Transverse colon (tissue), 4 donors: ENCODE measurements at regions not wholly inside any gene's neighbourhood (a gene's known extent, or its start where the extent isn't known, plus 50 kb on each side); places are given as distances from the start of the nearest gene placed in this dataset.
"Not testable (repeated sequence)": the region's sequence is repeated elsewhere in the genome, so short reads cannot be mapped to it uniquely, and the experiment has no call there.

Experiments
- DNase-seq: peaks from one replicate; pipeline ENCODE4 v3.0.0-alpha.2; 2019
- H3K27ac ChIP-seq, 4 donors: fragments of 200-600 bp; sonication (generic); 2 replicates each; pipeline ENCODE4 v1.5.1; 2016 to 2018; ENCODE audit warnings: inconsistent platforms in 4 of 4
- H3K27me3 ChIP-seq: fragments of 200-600 bp; sonication (generic); 2 replicates; pipeline ENCODE4 v1.5.1; 2017; ENCODE audit warnings: inconsistent platforms
- H3K36me3 ChIP-seq, 4 donors: fragments of 200-600 bp; sonication (generic); 2 replicates each; pipeline ENCODE4 v1.5.1; 2017 to 2019; ENCODE audit warnings: inconsistent platforms in 4 of 4
- H3K4me1 ChIP-seq, 4 donors: fragments of 200-600 bp; sonication (generic); 2 replicates each; pipeline ENCODE4 v1.5.1; 2017 to 2020; ENCODE audit warnings: inconsistent platforms in 4 of 4
- H3K4me3 ChIP-seq, 4 donors: fragments of 200-600 bp; sonication (generic); 1 replicate in 1 of 4; 2 replicates in 3 of 4; pipeline versions ENCODE4 v1.5.1 to v1.6.1; 2017 to 2019; ENCODE audit warnings: inconsistent platforms in 4 of 4
- H3K9me3 ChIP-seq, 2 donors: fragments of 200-600 bp; sonication (generic); 2 replicates each; pipeline ENCODE4 v1.5.1; 2017 to 2019; ENCODE audit warnings: inconsistent platforms in 2 of 2
- EP300 ChIP-seq: sonication (generic); formaldehyde crosslinking; IDR thresholded peaks from one replicate; pipeline ENCODE4 v1.6.1; 2017; ENCODE audit warnings: antibody characterized with exemption, low read depth
- POLR2A ChIP-seq: fragments of 450-650 bp; IDR thresholded peaks from one replicate; pipeline ENCODE4 v1.6.1; 2016; ENCODE audit warnings: antibody characterized with exemption, mild to moderate bottlenecking, moderate library complexity
- POLR2AphosphoS5 ChIP-seq, 3 donors: sonication (generic); formaldehyde crosslinking; IDR thresholded peaks; one replicate each; pipeline ENCODE4 v1.6.1; 2016; ENCODE audit warnings: antibody characterized with exemption in 3 of 3
- WGBS, 2 donors: methylation state at CpG; one replicate each; pipeline ENCODE4 v1.1.5; 2018; ENCODE audit warnings: low coverage in 1 of 2; 5-methylcytosine and 5-hydroxymethylcytosine counted together
- in situ Hi-C, 4 donors: fragments of 200-750 bp; cut with MboI; loops; one replicate each; pipeline versions ENCODE4 v1.15.0 to v1.15.1; 2017; ENCODE audit warnings: low sequenced_read_pairs in 3 of 4, low pct_ligation_motif_present in 1 of 4, low pct_unique_long_range_greater_than_20kb in 1 of 4
- intact Hi-C: fragments of 100-400 bp; cut with DNase I; formaldehyde crosslinking; loops from one replicate; pipeline ENCODE4 v1.15.1; 2023; ENCODE audit warnings: low total_unique reads
- TF ChIP-seq, protein P1 (sequence below), 5 experiments: fragments of 200-600 bp in 3 of 5; fragments of 450-650 bp in 2 of 5; sonication (generic) in 3 of 5; IDR thresholded peaks; 1 replicate in 2 of 5; 2 replicates in 3 of 5; pipeline ENCODE4 v1.5.1; 2016 to 2017; ENCODE audit warnings: antibody characterized with exemption in 5 of 5, inconsistent platforms in 3 of 5, mild to moderate bottlenecking in 2 of 5, moderate library complexity in 1 of 5

DNA sequence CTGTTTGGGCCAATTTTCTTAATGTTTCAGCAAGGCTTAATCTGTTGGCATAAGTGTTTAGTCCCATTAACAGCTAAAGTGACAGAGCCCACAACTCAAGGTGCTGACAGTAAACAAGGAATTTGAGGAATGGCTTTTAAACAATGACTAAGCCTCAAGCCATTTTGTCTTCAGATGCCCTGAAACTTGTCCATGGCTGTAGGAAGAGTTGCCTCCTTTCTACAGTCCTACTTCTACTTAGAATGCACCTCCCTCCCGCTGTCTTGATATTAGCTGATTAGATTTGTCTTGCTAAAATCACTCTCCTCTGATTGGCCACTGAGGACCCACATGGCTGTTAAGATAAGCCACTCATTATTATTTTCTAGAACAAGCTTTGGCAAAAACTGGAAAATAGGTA lies 188.4 kb upstream of the OTX2 start:
- WGBS, 2 donors = 100% methylated on average over 1 of the region's 1 CpG; no CpG with 5 or more reads in 1 of the 2 donors
- H3K4me1 ChIP-seq = no peaks in the 10 kb centered on the region
- no peaks in the 10 kb centered on the region for H3K27me3 ChIP-seq
- no peak for DNase-seq
- intact Hi-C loops (no loop called here), in situ Hi-C loops (no loop called here)
- H3K36me3 ChIP-seq = no peaks in the 10 kb centered on the region
- H3K27ac ChIP-seq = no peak overlapping the region
- H3K4me3 ChIP-seq = no peak overlapping the region
- TF ChIP-seq EP300 (no peak), POLR2A (no peak)
- no peaks in the 10 kb centered on the region for H3K9me3 ChIP-seq

DNA sequence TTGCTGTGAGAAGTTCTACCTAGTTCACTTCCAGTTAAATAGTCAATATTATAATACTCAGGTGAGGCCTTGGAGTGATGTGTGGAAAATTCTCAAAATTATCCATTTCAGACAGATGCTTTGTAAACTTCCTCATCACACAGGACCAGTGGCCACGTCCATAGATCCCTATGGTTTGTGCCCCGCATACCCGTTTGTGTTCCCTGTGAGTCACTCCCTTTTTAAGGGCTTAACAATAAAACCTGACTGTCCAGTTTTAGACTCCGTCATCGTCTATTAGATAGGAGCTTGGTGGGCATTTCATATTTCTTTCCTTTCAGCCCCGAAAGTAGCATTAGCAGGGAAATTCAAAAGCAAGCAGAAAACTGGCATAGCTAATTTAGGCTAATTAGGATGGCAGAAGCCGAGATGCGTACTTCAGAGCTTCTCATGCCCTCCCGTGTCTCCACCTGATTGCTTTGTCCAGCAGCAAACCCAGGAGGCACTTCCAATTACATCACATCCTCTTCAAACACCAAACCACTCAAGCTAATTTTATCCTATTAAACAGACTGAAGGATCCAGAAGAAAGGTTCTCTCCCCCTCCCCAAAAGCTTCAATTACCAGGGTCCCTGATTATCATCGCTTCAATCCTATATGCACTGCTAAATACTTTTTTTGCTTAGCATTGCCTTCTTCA lies 186.6 kb upstream of the OTX2 start:
- in situ Hi-C loops (no loop called here), intact Hi-C loops (no loop called here)
- DNase-seq = no peak
- H3K36me3 ChIP-seq = no peaks in the 10 kb centered on the region
- no peak for TF ChIP-seq POLR2AphosphoS5 (IDR thresholded peaks at IDR 0.05)
- TF ChIP-seq, protein P1, sequence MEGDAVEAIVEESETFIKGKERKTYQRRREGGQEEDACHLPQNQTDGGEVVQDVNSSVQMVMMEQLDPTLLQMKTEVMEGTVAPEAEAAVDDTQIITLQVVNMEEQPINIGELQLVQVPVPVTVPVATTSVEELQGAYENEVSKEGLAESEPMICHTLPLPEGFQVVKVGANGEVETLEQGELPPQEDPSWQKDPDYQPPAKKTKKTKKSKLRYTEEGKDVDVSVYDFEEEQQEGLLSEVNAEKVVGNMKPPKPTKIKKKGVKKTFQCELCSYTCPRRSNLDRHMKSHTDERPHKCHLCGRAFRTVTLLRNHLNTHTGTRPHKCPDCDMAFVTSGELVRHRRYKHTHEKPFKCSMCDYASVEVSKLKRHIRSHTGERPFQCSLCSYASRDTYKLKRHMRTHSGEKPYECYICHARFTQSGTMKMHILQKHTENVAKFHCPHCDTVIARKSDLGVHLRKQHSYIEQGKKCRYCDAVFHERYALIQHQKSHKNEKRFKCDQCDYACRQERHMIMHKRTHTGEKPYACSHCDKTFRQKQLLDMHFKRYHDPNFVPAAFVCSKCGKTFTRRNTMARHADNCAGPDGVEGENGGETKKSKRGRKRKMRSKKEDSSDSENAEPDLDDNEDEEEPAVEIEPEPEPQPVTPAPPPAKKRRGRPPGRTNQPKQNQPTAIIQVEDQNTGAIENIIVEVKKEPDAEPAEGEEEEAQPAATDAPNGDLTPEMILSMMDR (IDR thresholded peaks at IDR 0.05) = no peak
- no peaks in the 10 kb centered on the region for H3K27me3 ChIP-seq
- no peaks in the 10 kb centered on the region for H3K4me1 ChIP-seq
- H3K9me3 ChIP-seq = no peaks in the 10 kb centered on the region
- no peak overlapping the region for H3K4me3 ChIP-seq
- WGBS, 2 donors = 38 to 67% methylated on average over 6 to 10 of the region's 10 CpGs
- no peak overlapping the region for H3K27ac ChIP-seq

GRCh38 chr14:56995010-56995409 lies 184.7 kb upstream of the OTX2 start:
- H3K9me3 ChIP-seq = no peaks in the 10 kb centered on the region
- DNase-seq = no peak
- WGBS, 2 donors = 68 to 80% methylated on average over 1 to 2 of the region's 2 CpGs

GRCh38 chr14:56992332-56992820 lies 182.1 kb upstream of the OTX2 start:
- Histone ChIP-seq H3K27me3 (no peaks in the 10 kb centered on the region), H3K36me3 (no peaks in the 10 kb centered on the region), H3K4me1 (no peaks in the 10 kb centered on the region), H3K27ac (no peak overlapping the region), H3K9me3 (no peaks in the 10 kb centered on the region), H3K4me3 (no peak overlapping the region)
- in situ Hi-C loops (no loop called here), intact Hi-C loops (no loop called here)
- DNase-seq = no peak
- 83 to 87% methylated on average over 19 of the region's 19 CpGs for WGBS, 2 donors
- TF ChIP-seq, protein P1 (IDR thresholded peaks at IDR 0.05) = no peak

More at GRCh38 chr14:56995010-56995409, 184.7 kb upstream of the OTX2 start:
- TF ChIP-seq, protein P1 (IDR thresholded peaks at IDR 0.05) = no peak
- TF ChIP-seq POLR2A (no peak), EP300 (no peak), POLR2AphosphoS5 (IDR thresholded peaks at IDR 0.05) (no peak)
- Histone ChIP-seq H3K4me3 (no peak overlapping the region), H3K27me3 (no peaks in the 10 kb centered on the region), H3K36me3 (no peaks in the 10 kb centered on the region), H3K4me1 (no peaks in the 10 kb centered on the region), H3K27ac (no peak overlapping the region)
- intact Hi-C loops (no loop called here), in situ Hi-C loops (no loop called here)

GRCh38 chr14:56990991-56991627 lies 180.8 kb upstream of the OTX2 start:
- H3K9me3 ChIP-seq, H3K4me3 ChIP-seq: not testable (repeated sequence)
- 96% methylated on average over 29 of the region's 41 CpGs; no CpG with 5 or more reads in 1 of the 2 donors for WGBS, 2 donors

More at GRCh38 chr14:56990991-56991627, 180.8 kb upstream of the OTX2 start:
- intact Hi-C loops, H3K27ac ChIP-seq, H3K27me3 ChIP-seq, DNase-seq, in situ Hi-C loops, H3K36me3 ChIP-seq, H3K4me1 ChIP-seq: not testable (repeated sequence)
